ENCODE measurements at regions not wholly inside any gene's neighbourhood (a gene's known extent, or its start where the extent isn't known, plus 50 kb on each side); places are given as distances from the start of the nearest gene placed in this dataset.

GRCh38 chr17:77867308-77867781, 91.2 kb upstream of the TNRC6C start:
- FAIRE-seq = no peak

DNA sequence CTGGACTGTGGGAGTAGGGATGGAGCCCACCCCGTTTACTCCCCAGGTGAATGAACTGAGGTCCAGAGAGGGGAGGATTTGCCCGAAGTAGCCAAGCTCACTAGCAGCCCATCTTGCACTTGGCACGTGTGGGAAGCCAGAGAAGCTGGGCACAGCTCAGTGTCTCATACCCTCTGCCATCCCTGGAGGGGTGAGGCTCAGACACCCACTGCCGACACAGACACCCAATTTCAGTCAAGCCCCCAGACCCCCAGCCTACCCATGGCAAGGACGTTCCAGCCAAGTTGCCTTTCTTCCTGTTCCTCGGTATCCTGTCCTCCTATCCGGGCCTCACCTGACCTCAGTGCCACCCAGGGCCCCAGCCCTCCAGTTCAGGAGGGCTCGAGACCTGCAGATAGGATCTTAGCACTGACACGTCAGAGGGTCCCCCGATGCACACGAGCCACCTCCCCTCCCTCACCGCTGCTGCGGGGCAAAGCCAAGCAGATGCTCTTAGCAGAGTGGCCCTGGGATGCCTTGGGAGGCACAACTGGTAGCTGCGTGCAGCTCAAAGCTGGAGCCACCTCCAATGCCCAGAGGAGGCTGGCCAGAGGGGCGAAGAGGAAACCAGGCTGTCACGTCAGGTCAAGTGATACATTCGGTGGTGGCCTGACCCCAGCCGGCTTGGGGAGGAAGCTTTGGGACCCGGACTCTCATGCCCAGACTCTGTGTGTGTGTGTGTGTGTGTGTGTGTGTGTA, 90.4 kb upstream of the TNRC6C start:
- FAIRE-seq = no peak

GRCh38 chr17:77869041-77869599, 89.4 kb upstream of the TNRC6C start:
- FAIRE-seq = no peak

DNA sequence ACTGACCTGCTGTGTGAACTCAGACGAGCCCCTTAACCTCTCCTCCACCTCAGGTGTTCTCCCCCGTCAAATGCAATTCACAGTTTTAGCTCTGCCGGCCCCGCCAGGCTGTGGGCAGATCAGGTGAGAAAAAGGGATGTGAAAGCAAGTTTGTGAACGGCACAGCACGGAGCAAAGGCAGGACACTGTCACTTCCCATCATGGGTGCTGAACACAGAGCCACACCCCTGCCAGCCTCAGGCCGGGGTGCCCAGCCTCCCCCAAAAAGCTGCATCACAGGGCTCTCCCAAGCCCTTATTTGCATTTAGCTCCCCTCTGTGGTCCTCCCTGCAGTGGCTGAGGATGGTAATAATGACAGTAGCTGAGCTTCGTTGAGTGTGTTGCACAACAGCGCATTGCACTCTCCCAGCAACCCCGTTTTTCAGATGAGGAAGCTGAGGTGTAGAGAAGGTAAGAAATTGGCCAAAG, 88.8 kb upstream of the TNRC6C start:
- no peak for FAIRE-seq

GRCh38 chr17:77872199-77872598, 86.3 kb upstream of the TNRC6C start:
- FAIRE-seq = no peak

- FAIRE-seq = no peak
Measured at GRCh38 chr17:77872714-77873499, 85.6 kb upstream of the TNRC6C start.

DNA sequence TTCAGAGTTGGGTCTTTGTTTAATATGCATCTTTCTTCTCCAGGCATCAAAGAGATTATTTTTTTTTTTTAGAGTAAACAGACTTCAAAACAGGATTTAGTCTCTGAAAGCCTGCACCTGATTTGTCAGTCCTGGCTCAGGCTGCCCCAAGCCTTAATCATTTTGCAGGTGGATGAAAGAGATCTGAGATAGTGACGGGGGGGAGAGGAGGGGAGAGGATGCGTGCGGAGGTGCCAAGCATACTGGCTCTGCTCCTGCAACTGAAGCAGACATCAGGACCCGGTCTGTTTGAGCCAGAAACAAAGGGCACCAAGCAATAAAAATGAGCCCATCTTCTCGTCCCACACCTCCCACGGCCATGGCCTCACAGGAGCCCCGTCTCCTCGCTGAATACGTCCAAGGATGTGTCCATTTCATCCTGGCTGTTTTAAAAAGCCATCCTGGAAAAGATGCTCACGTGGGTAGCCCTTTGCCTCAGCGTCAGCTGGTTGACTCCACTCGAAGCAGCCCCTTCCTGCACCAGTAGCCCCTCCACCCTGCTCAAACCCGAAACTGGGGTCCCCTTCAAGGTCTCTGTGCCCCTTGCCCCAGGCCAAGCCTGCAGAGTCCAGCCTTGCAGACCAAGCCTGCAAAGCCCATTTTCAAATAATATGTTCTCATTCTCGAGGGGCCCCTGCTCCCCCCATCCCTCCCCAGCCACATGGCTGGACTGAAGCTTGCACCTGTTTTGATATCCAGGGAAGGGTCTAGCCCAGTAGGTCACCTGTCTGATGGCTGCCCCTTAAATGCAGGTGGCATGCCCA, 84.8 kb upstream of the TNRC6C start:
- no peak for FAIRE-seq

DNA sequence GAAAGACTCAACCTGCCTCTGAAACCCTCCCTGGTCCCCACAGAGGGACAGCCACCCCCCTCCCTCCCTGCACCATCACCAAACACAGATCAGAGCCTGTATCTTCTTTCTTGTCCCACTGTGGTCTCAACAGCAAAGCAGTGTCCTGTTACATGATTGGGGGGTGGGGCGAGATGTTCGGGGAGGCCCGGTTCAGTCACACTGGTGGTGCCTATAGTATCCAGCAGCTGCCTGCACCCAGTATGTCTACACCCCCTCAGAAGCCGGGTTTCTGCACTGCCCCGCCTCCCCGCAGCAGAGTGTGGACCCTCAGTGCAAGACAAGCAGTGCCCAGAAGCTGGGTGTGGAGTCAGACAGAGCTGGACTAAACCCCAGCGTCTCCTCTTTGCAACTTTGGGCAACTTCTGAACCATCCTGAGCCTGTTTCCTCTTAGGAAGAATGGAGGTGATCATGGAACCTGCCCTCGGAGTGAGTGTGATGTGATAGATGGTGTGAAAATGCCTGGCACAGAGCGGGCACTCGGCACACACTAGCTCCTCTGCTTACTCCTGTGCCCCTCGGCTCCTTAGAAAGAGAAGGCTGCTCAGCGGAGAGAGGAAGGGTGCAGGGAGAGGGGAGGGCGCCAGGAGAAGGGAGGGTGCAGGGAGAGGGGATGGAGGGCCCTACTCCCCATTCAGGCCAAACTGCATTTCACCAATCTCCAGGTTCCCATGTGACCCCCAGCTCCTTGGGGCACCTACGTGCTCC, 84.0 kb upstream of the TNRC6C start:
- FAIRE-seq = no peak

GRCh38 chr17:77875051-77875780, 83.3 kb upstream of the TNRC6C start:
- FAIRE-seq = no peak

GRCh38 chr17:77875881-77876509, 82.5 kb upstream of the TNRC6C start:
- FAIRE-seq = no peak

GRCh38 chr17:77877036-77877435, 81.5 kb upstream of the TNRC6C start:
- no peak for FAIRE-seq

DNA sequence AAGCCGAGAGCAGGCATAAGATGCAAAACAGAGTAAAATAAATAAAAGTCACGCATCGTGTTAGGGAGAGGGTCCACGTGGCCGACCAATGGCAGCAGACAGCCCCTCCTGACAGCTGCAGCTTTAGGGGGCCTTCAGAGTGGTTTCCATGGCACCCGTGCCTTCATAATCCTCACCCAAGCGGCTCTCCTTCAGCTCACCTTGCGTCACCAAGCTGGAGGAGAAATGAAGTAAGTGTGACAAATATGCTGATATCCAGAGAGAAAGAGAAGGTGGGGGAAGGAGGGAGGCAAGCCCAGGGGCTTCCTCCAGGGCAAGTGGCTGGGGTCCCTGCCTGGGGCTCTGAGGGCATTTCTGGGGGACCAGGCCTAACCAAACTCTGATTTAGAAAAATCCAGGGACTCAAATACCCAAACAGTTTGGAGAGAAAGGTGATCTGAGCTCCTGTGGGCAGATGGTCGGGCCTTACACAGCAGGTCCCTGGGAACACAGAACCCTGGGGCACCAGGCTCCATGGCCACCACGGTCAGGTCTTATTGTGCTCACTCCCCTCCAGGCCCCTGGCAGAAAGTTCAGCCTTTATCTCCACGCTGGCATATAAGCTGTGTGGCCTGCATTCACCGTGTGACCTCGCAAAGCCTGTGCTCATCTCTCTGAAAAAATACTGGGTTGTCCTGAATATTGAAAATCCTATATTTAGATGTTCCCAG, 80.7 kb upstream of the TNRC6C start:
- FAIRE-seq = no peak

GRCh38 chr17:77879226-77879895, 79.1 kb upstream of the TNRC6C start:
- no peak for FAIRE-seq

- FAIRE-seq = no peak
Measured at GRCh38 chr17:77879896-77880280, 78.6 kb upstream of the TNRC6C start.

DNA sequence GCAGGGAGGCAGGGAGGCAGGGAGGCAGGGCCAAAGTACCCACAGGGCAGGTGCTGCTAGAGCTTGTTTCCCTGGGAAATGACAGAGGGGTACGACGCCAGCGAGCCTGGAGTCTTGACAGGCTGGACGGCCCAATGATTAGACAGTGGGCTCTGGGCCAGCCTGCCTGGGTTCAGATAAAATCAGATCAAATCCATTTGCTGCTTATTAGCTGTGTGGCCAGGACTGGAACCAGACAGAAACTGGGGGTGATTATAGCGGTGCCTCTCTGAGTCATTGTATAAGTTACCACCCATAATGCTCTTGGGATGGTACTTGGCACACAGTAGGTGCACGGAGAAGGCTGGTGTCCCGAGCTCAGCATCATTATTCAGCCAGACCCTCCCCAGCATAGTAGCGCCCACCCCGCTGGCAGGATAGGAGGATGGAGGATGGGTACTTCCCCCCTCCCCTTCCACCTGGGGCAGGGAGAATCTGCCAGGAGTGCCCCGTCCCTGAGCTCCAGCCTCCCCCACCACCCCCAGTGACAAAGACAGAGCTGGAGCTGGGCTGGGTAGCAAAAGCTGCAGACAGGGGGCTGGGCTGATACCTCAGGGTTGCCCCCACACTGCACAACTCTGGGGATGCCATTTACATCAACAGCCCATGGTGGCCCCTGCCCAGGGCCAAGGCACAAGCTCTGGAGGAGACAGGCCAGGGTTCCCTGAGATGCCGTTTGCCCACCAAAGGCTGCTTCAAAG, 77.6 kb upstream of the TNRC6C start:
- FAIRE-seq = no peak

- no peak for FAIRE-seq
Measured at GRCh38 chr17:77881545-77881944, 77.0 kb upstream of the TNRC6C start.

- FAIRE-seq = no peak
Measured at GRCh38 chr17:77882040-77882439, 76.5 kb upstream of the TNRC6C start.

GRCh38 chr17:77882481-77883212, 75.9 kb upstream of the TNRC6C start:
- FAIRE-seq = no peak

Measured in colon (tissue), 2 donors.